H1 (cell line): ENCODE measurements at regions not wholly inside any gene's neighbourhood (a gene's known extent, or its start where the extent isn't known, plus 50 kb on each side); places are given as distances from the start of the nearest gene placed in this dataset.

ENCODE experiments used
- CTBP2 ChIP-seq: IDR thresholded peaks from 2 replicates; pipeline ENCODE4 v1.7.0; 2011; ENCODE audit warnings: borderline replicate concordance, mild to moderate bottlenecking, moderate library complexity, mixed read lengths, low read length; ENCODE audit not compliant: insufficient read depth, insufficient read length
- RAD21 ChIP-seq, 2 experiments: IDR thresholded peaks in 1 of 2; conservative IDR thresholded peaks in 1 of 2; 2 replicates each; pipeline ENCODE4 v1.6.1; 2011; ENCODE audit warnings: low read depth in 2 of 2, low read length in 2 of 2, improper control_type of control experiment in 1 of 2, inconsistent platforms in 1 of 2, mild to moderate bottlenecking in 1 of 2, moderate library complexity in 1 of 2
- SP1 ChIP-seq: IDR thresholded peaks from 2 replicates; pipeline ENCODE4 v1.6.1; 2011; ENCODE audit warnings: low read depth, low read length
- SUZ12 ChIP-seq: fragments of 200-600 bp; sonication (generic); IDR thresholded peaks from 2 replicates; pipeline ENCODE4 v1.6.1; 2012; ENCODE audit warnings: mild to moderate bottlenecking, inconsistent platforms, low read length, moderate library complexity, mixed read lengths
- TF ChIP-seq, protein P1 (sequence below): fragments of 300-600 bp; sonication (generic); IDR thresholded peaks from 2 replicates; pipeline ENCODE4 v1.7.1; 2012; ENCODE audit warnings: low read length, moderate library complexity, mild to moderate bottlenecking, inconsistent platforms; ENCODE audit not compliant: insufficient replicate concordance

DNA sequence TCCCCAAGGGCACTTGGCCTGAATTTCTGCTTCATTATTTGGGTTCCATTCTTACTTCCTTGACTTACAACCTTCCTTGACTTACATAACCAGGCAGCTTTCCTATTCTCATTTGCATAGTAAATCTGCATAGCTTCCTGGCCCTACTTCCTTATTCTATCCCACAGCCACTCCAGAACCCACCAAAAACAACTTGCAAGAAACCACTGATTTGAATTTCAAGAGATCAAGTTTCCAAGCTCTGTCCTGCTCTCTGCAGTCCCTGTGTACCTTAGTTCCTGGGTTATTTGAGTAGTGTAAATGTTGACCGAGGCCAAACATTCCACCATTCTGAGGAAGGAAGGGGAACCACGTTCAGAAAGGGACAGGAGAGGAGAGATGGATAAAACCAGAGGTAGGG is 603.3 kb downstream of the PTPRC start (continued):
- TF ChIP-seq, protein P1, sequence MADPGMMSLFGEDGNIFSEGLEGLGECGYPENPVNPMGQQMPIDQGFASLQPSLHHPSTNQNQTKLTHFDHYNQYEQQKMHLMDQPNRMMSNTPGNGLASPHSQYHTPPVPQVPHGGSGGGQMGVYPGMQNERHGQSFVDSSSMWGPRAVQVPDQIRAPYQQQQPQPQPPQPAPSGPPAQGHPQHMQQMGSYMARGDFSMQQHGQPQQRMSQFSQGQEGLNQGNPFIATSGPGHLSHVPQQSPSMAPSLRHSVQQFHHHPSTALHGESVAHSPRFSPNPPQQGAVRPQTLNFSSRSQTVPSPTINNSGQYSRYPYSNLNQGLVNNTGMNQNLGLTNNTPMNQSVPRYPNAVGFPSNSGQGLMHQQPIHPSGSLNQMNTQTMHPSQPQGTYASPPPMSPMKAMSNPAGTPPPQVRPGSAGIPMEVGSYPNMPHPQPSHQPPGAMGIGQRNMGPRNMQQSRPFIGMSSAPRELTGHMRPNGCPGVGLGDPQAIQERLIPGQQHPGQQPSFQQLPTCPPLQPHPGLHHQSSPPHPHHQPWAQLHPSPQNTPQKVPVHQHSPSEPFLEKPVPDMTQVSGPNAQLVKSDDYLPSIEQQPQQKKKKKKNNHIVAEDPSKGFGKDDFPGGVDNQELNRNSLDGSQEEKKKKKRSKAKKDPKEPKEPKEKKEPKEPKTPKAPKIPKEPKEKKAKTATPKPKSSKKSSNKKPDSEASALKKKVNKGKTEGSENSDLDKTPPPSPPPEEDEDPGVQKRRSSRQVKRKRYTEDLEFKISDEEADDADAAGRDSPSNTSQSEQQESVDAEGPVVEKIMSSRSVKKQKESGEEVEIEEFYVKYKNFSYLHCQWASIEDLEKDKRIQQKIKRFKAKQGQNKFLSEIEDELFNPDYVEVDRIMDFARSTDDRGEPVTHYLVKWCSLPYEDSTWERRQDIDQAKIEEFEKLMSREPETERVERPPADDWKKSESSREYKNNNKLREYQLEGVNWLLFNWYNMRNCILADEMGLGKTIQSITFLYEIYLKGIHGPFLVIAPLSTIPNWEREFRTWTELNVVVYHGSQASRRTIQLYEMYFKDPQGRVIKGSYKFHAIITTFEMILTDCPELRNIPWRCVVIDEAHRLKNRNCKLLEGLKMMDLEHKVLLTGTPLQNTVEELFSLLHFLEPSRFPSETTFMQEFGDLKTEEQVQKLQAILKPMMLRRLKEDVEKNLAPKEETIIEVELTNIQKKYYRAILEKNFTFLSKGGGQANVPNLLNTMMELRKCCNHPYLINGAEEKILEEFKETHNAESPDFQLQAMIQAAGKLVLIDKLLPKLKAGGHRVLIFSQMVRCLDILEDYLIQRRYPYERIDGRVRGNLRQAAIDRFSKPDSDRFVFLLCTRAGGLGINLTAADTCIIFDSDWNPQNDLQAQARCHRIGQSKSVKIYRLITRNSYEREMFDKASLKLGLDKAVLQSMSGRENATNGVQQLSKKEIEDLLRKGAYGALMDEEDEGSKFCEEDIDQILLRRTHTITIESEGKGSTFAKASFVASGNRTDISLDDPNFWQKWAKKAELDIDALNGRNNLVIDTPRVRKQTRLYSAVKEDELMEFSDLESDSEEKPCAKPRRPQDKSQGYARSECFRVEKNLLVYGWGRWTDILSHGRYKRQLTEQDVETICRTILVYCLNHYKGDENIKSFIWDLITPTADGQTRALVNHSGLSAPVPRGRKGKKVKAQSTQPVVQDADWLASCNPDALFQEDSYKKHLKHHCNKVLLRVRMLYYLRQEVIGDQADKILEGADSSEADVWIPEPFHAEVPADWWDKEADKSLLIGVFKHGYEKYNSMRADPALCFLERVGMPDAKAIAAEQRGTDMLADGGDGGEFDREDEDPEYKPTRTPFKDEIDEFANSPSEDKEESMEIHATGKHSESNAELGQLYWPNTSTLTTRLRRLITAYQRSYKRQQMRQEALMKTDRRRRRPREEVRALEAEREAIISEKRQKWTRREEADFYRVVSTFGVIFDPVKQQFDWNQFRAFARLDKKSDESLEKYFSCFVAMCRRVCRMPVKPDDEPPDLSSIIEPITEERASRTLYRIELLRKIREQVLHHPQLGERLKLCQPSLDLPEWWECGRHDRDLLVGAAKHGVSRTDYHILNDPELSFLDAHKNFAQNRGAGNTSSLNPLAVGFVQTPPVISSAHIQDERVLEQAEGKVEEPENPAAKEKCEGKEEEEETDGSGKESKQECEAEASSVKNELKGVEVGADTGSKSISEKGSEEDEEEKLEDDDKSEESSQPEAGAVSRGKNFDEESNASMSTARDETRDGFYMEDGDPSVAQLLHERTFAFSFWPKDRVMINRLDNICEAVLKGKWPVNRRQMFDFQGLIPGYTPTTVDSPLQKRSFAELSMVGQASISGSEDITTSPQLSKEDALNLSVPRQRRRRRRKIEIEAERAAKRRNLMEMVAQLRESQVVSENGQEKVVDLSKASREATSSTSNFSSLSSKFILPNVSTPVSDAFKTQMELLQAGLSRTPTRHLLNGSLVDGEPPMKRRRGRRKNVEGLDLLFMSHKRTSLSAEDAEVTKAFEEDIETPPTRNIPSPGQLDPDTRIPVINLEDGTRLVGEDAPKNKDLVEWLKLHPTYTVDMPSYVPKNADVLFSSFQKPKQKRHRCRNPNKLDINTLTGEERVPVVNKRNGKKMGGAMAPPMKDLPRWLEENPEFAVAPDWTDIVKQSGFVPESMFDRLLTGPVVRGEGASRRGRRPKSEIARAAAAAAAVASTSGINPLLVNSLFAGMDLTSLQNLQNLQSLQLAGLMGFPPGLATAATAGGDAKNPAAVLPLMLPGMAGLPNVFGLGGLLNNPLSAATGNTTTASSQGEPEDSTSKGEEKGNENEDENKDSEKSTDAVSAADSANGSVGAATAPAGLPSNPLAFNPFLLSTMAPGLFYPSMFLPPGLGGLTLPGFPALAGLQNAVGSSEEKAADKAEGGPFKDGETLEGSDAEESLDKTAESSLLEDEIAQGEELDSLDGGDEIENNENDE: no peak
- no peak for TF ChIP-seq CTBP2
- TF ChIP-seq SUZ12: no peak
- TF ChIP-seq RAD21 (IDR thresholded peaks at IDR 0.05 in 1 of 2, conservative IDR thresholded peaks at IDR 0.05 in 1 of 2; ENCODE audit: low read depth in 2 of 2, low read length in 2 of 2): no peak
- no peak for TF ChIP-seq SP1
